Neural progenitor cell (in vitro differentiated cells): ENCODE measurements at regions not wholly inside any gene's neighbourhood (a gene's known extent, or its start where the extent isn't known, plus 50 kb on each side); places are given as distances from the start of the nearest gene placed in this dataset.
"Not testable (repeated sequence)": the region's sequence is repeated elsewhere in the genome, so short reads cannot be mapped to it uniquely, and the experiment has no call there.

Experiments
- DNase-seq: peaks from one replicate; pipeline ENCODE4 v3.0.0-alpha.2; 2016; ENCODE audit warnings: low spot score
- H2AFZ ChIP-seq: fragments of 200-600 bp; sonication (generic); replicated peaks from 2 replicates; pipeline ENCODE4 v1.6.1; 2016; ENCODE audit warnings: antibody characterized with exemption
- H3F3A ChIP-seq: fragments of 200-600 bp; sonication (generic); 2 replicates; pipeline ENCODE4 v1.6.1; 2016; ENCODE audit warnings: antibody characterized with exemption, low read depth
- H3K27ac ChIP-seq: fragments of 200-600 bp; sonication (generic); 2 replicates; pipeline ENCODE4 v1.5.1; 2016; ENCODE audit warnings: mild to moderate bottlenecking
- H3K27me3 ChIP-seq: fragments of 200-600 bp; sonication (generic); 2 replicates; pipeline ENCODE4 v1.6.1; 2016; ENCODE audit warnings: mild to moderate bottlenecking, moderate library complexity
- H3K36me3 ChIP-seq: fragments of 200-600 bp; sonication (generic); 2 replicates; pipeline ENCODE4 v1.5.1; 2016
- H3K4me1 ChIP-seq: fragments of 200-600 bp; sonication (generic); 2 replicates; pipeline ENCODE4 v1.6.1; 2016; ENCODE audit warnings: mixed run types
- H3K4me2 ChIP-seq: fragments of 200-600 bp; sonication (generic); 2 replicates; pipeline ENCODE4 v1.6.1; 2016
- H3K4me3 ChIP-seq: fragments of 200-600 bp; sonication (generic); 2 replicates; pipeline ENCODE4 v1.5.1; 2016
- H3K79me2 ChIP-seq: fragments of 200-600 bp; sonication (generic); 2 replicates; pipeline ENCODE4 v1.6.1; 2016; ENCODE audit warnings: low read depth
- H3K9ac ChIP-seq: fragments of 200-600 bp; sonication (generic); 2 replicates; pipeline ENCODE4 v1.6.1; 2016
- H3K9me3 ChIP-seq: fragments of 200-600 bp; sonication (generic); 2 replicates; pipeline ENCODE4 v1.5.1; 2016; ENCODE audit warnings: low read depth
- H4K20me1 ChIP-seq: fragments of 200-600 bp; sonication (generic); 2 replicates; pipeline ENCODE4 v1.6.1; 2016; ENCODE audit warnings: low read depth
- H3K27ac Mint-ChIP-seq: 3 replicates; pipeline ENCODE4 v1.8.0; 2021; ENCODE audit warnings: mixed read lengths
- H3K27me3 Mint-ChIP-seq: 2 replicates; pipeline ENCODE4 v1.8.0; 2022; ENCODE audit warnings: low read depth, mild to moderate bottlenecking, inconsistent platforms, moderate library complexity, mixed read lengths; ENCODE audit not compliant: insufficient read depth
- H3K36me3 Mint-ChIP-seq: 3 replicates; pipeline ENCODE4 v1.8.0; 2021; ENCODE audit warnings: mixed read lengths
- H3K4me1 Mint-ChIP-seq: 3 replicates; pipeline ENCODE4 v1.8.0; 2021; ENCODE audit warnings: mixed read lengths
- H3K4me3 Mint-ChIP-seq: 3 replicates; pipeline ENCODE4 v1.8.0; 2021; ENCODE audit warnings: mild to moderate bottlenecking, moderate library complexity, mixed read lengths
- H3K9me3 Mint-ChIP-seq: 3 replicates; pipeline ENCODE4 v1.8.0; 2020; ENCODE audit warnings: mixed read lengths
- CTCF ChIP-seq: fragments of 200-600 bp; sonication (generic); IDR thresholded peaks from 2 replicates; pipeline ENCODE4 v1.5.1; 2017; ENCODE audit warnings: antibody characterized with exemption, mild to moderate bottlenecking
- EZH2 ChIP-seq: fragments of 200-600 bp; sonication (generic); IDR thresholded peaks from 2 replicates; pipeline ENCODE4 v1.6.1; 2017; ENCODE audit warnings: antibody characterized with exemption, mild to moderate bottlenecking, moderate library complexity
- EZH2phosphoT487 ChIP-seq: fragments of 200-600 bp; sonication (generic); IDR thresholded peaks from 2 replicates; pipeline ENCODE4 v1.6.1; 2017; ENCODE audit warnings: antibody characterized with exemption

GRCh38 chr13:58704953-58705352, 1073.4 kb downstream of the PCDH17 start:
- no peaks in the 10 kb centered on the region for H3K36me3 Mint-ChIP-seq
- no peak overlapping the region for H3K27ac Mint-ChIP-seq
- H3F3A ChIP-seq, result no peaks in the 10 kb centered on the region
- no peak for DNase-seq
- no peak overlapping the region for H3K27ac ChIP-seq
- peaks cover 8% of the 10 kb centered on the region for H3K9me3 Mint-ChIP-seq
- H3K27me3 ChIP-seq, result no peaks in the 10 kb centered on the region
- H3K4me3 Mint-ChIP-seq, result no peak overlapping the region
- H3K4me3 ChIP-seq, result no peak overlapping the region
- H3K27me3 Mint-ChIP-seq, result peaks cover 2% of the 10 kb centered on the region
- no peaks in the 10 kb centered on the region for H3K4me1 Mint-ChIP-seq
- TF ChIP-seq CTCF, result no peak
- no peak for TF ChIP-seq EZH2
- TF ChIP-seq EZH2phosphoT487, result no peak
- peaks cover 4% of the 10 kb centered on the region for H3K9me3 ChIP-seq
- no peaks in the 10 kb centered on the region for H3K79me2 ChIP-seq
- no peaks in the 10 kb centered on the region for H3K4me1 ChIP-seq
- no peaks in the 10 kb centered on the region for H3K36me3 ChIP-seq
- H3K4me2 ChIP-seq, result no peak overlapping the region
- H2AFZ ChIP-seq, result no peak overlapping the region
- no peak overlapping the region for H3K9ac ChIP-seq
- H4K20me1 ChIP-seq, result no peaks in the 10 kb centered on the region

GRCh38 chr13:58706421-58706820, 1074.9 kb downstream of the PCDH17 start:
- Histone ChIP-seq H3K27ac (no peak overlapping the region), H3K4me2 (no peak overlapping the region), H3K4me1 (no peaks in the 10 kb centered on the region), H3K79me2 (no peaks in the 10 kb centered on the region), H3K27me3 (no peaks in the 10 kb centered on the region), H3F3A (no peaks in the 10 kb centered on the region), H3K9me3 (peaks cover 4% of the 10 kb centered on the region), H4K20me1 (no peaks in the 10 kb centered on the region), H2AFZ (no peak overlapping the region), H3K36me3 (no peaks in the 10 kb centered on the region), H3K4me3 (no peak overlapping the region), H3K9ac (no peak overlapping the region)
- Mint-ChIP-seq H3K4me1 (no peaks in the 10 kb centered on the region), H3K27ac (no peak overlapping the region), H3K4me3 (no peak overlapping the region), H3K9me3 (peaks cover 13% of the 10 kb centered on the region), H3K27me3 (peaks cover 2% of the 10 kb centered on the region), H3K36me3 (no peaks in the 10 kb centered on the region)
- TF ChIP-seq CTCF (no peak), EZH2 (no peak), EZH2phosphoT487 (no peak)
- DNase-seq, result no peak

GRCh38 chr13:58712191-58712590, 1080.6 kb downstream of the PCDH17 start:
- H3K4me2 ChIP-seq, result no peak overlapping the region
- H3K4me1 Mint-ChIP-seq, result no peaks in the 10 kb centered on the region
- H4K20me1 ChIP-seq, result no peaks in the 10 kb centered on the region
- no peaks in the 10 kb centered on the region for H3F3A ChIP-seq
- peaks cover 20% of the 10 kb centered on the region for H3K9me3 Mint-ChIP-seq
- no peaks in the 10 kb centered on the region for H3K27me3 ChIP-seq
- H3K4me3 Mint-ChIP-seq, result no peak overlapping the region
- peaks cover 15% of the 10 kb centered on the region for H3K4me1 ChIP-seq
- H3K9ac ChIP-seq, result no peak overlapping the region
- no peak for TF ChIP-seq EZH2phosphoT487
- TF ChIP-seq EZH2, result no peak
- peak; percentile 55 for TF ChIP-seq CTCF
- H3K27ac Mint-ChIP-seq, result no peak overlapping the region
- no peaks in the 10 kb centered on the region for H3K79me2 ChIP-seq
- H3K36me3 ChIP-seq, result no peaks in the 10 kb centered on the region
- peaks cover 4% of the 10 kb centered on the region for H3K9me3 ChIP-seq
- H3K4me3 ChIP-seq, result no peak overlapping the region
- peaks cover 2% of the 10 kb centered on the region for H3K36me3 Mint-ChIP-seq
- no peak overlapping the region for H3K27ac ChIP-seq
- peak; percentile 80 for DNase-seq
- H3K27me3 Mint-ChIP-seq, result no peaks in the 10 kb centered on the region
- H2AFZ ChIP-seq, result no peak overlapping the region

GRCh38 chr13:58714016-58714415, 1082.5 kb downstream of the PCDH17 start:
- peaks cover 16% of the 10 kb centered on the region for H3K9me3 Mint-ChIP-seq
- not testable (repeated sequence) for H3K4me3 Mint-ChIP-seq, H3K9me3 ChIP-seq, H3K27ac Mint-ChIP-seq, DNase-seq, H4K20me1 ChIP-seq, H3F3A ChIP-seq, H3K27me3 Mint-ChIP-seq, H3K4me1 Mint-ChIP-seq, H3K36me3 Mint-ChIP-seq, H3K27ac ChIP-seq, H3K36me3 ChIP-seq, H3K79me2 ChIP-seq, H3K27me3 ChIP-seq, H3K4me2 ChIP-seq, H3K4me3 ChIP-seq, H2AFZ ChIP-seq, H3K9ac ChIP-seq
- peaks cover 15% of the 10 kb centered on the region for H3K4me1 ChIP-seq
